HG03025 (cell line): ENCODE measurements at regions not wholly inside any gene's neighbourhood (a gene's known extent, or its start where the extent isn't known, plus 50 kb on each side); places are given as distances from the start of the nearest gene placed in this dataset.

ENCODE experiments used
- ATAC-seq: cut with Tn5 transposase; IDR thresholded peaks from one replicate; pipeline ENCODE4 v1.9.1; 2021; ENCODE audit warnings: mild to moderate bottlenecking, moderate library complexity; ENCODE audit not compliant: unreplicated experiment, low FRiP score

DNA sequence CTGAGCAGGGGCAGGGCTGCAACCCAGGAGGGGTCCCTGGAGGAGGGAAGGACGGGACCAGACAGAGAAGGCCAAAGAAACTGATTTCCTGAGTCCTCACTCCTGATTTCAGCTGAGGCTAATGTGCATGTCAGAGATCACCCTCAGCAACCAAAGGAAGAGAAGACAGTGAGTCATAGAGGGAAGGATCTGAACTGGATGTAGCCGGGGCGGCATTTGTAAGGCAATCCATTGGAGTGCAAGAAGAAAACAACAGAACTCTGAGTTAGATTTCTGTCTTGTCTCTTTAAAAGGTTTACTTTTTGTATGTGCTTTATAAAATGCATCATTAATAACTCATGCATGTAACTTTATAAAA lies 105.3 kb upstream of the AGBL1 start:
- no peak for ATAC-seq

DNA sequence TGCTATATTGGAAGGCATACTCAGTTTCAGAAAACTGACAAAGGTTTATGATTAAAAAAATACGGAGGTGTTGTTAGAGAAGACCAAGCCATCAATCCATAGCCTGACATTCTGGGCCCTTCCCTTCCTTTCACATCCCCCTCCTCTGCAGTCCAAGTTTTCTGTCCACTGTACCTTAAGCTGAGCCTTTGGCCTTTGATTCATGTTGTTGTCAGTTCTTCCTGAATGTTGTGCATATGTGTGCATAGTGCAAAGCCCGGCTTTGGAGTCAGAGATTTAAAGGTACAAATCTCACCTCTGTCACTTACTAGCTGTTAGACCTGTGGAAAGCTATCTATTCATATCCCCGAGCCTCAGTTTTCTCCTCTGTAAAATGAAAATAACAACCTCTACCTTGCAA lies 104.9 kb upstream of the AGBL1 start:
- no peak for ATAC-seq

DNA sequence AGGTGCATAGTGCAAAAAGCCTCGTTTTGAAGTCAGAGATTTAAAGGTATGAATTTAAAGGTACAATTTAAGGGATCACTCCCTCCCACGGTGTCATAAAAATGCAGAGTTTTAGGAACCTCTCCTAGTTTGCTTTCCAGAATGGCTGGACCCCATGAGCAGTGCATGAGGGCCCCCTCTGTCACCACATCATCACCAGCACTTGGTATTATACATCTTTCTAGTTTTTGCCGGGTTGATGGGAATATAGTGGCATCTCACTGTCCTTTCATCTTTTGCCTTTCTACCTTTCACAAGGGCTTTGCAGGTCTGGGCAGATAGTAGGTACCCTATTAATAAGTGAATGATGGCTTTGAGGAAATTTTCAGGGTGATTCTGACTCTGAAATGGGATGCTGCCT lies 103.6 kb upstream of the AGBL1 start:
- no peak for ATAC-seq

DNA sequence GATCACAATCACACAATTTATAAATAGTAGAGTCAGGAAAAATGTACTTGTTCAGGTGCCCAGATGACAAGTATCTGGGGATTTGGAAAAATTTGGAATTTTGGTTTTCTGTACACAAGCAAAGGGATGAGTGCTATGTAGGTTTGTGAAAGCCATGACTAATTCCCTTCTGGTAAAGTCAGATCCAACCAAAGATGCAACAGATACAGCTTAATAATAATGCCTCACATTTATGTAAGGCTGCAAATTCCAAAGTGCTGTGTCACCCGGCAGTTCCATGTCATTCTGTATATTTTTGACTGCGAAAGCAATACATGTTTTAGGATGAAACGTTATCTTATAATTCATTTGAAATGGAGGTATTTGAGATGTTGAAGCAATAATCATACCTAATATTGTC lies 102.7 kb upstream of the AGBL1 start:
- no peak for ATAC-seq

DNA sequence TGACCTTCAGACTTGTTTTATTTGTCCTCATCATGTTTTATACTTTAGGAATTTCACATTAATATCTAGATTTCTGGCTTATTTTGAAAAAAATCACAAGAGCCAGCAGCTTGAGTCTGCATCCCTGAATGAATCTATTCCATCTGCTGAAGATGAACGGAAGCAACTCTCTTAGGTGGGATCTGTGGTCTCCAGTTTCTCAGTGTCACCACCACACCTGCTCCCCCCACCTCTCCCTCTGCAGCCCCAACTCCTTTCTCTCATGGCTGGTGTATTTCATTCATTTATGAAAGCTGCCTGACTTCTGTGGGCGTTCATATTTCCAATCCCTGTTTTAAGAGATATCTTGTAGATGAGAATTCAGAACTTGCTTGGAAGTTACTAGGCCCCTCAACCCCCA lies 102.1 kb upstream of the AGBL1 start:
- no peak for ATAC-seq

DNA sequence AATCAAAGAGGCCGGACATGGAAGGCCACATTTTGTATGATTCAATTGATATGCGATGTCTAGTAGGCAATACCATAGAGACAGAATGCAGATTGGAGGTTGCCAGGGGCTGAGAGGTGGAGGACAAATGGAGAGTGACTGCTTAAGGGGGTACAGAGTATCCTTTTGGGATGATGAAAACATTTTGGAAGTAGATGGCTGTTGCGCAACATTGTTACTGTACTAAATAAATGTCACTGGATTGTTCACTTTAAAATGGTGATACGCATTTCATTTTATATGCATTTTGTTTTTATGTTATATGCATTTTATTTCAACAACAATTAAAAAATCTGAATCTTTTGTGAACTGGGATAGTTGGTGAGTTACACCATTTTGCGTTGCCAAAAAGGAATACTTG lies 99.7 kb upstream of the AGBL1 start:
- ATAC-seq: no peak

DNA sequence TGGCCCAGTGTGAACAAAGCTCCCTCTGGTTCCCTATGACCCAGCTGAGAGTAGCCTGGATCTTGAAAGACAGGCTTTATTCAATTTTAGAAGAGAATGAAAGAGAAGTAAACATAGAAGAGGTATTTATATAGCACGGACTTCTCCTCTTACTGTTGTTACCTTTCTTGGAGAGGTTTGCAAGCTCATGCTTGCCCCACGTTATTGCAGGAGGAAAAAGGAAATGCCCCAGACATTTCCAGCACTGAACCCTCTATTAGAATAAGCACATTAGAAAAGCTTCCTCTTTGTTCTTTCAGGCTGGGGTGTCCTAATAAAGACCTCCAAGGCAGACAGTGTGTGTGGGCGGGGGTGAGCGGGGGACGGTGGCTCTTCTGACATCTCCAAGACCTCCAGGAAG lies 98.7 kb upstream of the AGBL1 start:
- no peak for ATAC-seq

DNA sequence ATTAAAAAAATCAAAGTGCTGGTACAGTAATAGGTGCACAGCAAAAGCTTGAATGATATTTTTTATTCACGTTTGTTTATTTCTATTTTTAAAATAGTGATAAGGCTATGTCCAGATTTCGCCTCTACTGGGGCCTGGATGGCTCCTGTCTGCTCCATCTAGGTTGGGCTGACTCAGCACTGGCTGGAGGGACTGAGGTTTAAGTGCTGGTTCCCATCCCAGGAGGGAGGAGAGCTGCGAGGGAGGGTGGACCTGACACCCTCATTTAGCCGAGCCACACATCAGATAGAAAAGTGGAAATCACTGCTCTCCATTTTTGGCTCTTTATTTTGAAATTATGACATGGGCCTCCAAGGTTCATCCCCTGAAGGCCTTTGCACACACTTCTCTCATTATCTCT lies 95.4 kb upstream of the AGBL1 start:
- ATAC-seq: no peak

DNA sequence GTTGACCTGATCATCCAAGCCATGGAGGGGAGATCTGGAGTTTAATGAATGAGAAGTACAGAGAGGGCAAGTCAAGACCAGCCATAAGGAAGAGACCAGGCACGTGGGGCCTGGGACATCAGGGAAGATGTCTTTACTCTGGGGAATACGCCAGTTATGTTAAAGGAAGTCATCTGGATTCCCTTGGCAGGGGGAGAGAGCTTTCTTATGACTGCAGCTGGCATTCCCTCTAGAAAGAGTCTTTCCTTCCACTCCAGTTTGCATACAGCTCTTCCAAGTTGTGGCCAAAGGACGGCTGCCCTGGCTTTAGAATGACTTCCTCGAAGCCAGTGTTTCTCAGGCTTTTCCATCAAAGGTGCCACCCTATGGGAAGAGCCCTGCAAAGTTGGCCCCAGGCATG lies 93.6 kb upstream of the AGBL1 start:
- ATAC-seq: no peak

DNA sequence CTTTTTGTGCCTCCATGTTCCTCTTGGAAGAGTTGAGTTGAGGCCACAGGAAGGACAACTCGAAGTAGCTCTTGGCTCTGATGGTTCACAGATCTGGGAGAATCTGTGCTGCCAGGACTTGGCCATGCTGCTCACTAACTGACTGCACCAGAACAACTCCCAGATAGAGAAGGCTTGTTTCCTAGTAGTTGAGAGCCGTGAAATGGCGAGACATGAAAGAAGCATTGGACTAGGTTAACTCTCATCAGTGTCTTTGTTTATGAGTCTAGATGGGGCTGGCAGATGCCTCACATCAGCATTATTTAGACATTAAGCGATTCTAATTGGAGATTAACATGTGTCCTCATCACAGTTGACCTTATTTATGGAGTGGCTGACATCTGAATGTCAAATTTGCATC lies 92.9 kb upstream of the AGBL1 start:
- ATAC-seq: no peak

DNA sequence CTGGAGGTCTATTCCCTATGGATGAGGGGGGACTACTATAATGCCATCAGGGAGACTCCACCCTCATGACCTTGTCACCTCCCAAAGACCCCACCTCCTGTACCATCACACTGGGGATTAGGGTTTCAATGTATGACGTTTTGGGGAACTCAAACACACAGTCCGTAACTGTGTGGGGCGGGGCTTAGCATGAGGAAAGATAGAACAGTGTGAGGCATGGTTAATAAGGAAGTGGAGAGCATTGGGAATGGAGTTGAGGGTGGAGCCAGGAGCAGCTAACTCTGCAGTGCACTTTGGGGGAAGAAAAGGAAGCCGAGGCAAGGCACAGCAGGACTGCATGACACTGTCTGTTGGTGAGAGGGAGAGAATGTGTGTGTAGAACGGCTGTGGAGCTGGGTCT lies 90.9 kb upstream of the AGBL1 start:
- ATAC-seq: no peak

DNA sequence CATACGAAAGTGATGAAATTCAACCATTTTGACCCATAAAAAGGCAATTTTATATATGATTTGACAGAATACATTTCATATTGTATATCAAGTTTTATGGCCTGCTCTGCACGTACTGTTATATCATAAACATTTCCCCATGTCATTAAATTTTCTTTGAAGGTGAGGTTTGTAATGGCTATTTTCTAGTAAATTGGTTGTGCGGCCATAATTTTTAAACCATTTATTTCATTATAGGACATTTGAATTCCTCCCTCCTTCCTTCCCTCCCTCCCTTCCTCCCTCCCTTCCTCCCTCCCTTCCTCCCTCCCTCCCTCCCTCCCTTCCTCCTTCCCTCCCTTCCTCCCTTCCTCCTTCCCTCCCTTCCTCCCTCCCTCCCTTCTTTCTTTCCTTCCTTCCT lies 87.4 kb upstream of the AGBL1 start:
- no peak for ATAC-seq

DNA sequence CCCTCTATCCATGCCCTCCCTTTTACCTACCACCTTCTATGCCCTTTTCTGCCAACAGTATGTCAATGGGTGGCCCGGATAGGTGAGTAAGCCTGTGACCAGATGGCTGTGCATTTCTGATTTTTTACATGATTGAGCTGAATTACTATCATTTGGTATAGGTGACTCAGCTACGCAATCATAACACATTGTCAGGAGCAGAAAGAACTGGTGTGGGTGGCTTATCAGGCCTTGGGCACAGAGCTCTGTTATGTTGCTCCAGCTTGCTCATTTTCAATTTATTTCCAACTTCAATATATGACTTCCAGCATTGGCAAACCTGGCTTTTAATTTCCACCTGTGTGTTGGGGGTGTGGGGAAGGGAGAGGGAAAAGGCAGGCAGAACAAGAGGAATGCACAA lies 86.6 kb upstream of the AGBL1 start:
- no peak for ATAC-seq

DNA sequence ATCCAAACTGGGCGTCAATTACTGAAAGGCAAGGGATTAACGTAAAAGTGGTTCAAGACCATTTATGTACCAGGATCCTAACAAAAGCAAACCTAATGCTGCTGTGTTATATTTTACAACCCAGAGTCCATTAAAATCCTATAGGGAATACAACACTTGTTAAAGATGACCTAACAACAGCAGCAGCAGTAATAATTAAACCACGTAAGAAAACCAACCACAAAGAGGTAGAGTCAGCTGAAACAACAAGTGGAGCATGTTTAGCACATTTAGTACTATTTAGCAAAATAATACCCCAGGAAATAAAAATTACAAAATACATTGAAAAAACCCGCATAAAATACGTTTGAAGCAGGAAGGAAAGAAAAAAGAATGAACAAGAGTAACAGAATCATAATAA lies 82.1 kb upstream of the AGBL1 start:
- ATAC-seq: no peak

DNA sequence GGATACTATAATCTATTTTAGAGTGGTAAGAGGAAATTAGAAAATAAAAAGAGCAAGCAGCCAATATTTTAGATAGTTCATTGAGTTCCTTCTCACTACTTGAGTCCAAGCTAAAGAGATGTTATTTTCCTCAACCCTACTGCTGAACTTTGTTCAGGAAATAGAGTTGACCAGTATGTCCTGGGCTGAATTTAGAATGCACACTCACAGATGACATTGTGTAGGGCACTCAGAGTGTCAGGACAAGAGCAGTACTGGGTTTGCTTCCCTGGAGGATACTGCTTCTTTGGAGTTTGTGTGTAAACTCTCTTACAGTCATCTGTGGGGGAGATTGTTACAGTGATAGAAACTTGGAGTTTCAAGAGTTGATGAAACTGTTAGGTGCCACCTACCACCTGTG lies 80.0 kb upstream of the AGBL1 start:
- no peak for ATAC-seq

DNA sequence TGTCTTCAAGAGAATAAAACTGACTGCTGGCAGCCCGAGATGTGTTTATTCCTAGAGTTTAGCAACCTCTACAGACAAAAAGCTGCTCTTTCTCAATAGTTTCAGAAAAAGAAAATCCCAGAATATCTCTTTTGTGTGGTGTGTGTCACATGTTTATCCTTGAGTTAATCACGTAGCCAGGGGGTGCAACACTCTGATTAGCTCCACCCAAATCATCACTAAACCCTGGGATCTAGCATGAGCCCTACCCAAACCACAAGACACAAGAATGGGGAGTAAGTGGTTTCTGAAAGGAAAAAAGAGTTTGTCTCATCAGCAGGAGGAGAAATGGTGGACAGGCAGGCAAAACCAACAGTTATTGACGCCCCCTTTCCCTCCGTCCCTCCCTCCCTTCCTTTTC lies 78.5 kb upstream of the AGBL1 start:
- no peak for ATAC-seq

DNA sequence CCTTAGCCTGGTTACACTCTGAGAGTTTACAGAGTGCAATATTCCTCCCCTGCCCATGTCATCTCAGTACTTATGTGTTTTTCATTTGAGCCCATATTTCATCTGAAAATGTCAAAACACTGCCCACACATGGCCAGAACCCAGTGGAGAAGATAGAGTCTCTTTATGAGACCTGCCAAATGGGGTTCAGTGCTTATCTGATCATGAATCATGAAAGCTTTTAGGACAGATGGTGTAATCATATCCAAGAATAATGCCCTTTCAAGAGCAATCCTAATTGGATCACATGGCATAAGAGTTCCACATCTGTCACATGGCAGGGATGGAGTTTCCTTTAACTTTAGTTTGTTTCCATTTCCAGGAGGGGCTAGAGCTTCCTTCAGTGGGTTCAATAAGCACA lies 77.2 kb upstream of the AGBL1 start:
- ATAC-seq: no peak

DNA sequence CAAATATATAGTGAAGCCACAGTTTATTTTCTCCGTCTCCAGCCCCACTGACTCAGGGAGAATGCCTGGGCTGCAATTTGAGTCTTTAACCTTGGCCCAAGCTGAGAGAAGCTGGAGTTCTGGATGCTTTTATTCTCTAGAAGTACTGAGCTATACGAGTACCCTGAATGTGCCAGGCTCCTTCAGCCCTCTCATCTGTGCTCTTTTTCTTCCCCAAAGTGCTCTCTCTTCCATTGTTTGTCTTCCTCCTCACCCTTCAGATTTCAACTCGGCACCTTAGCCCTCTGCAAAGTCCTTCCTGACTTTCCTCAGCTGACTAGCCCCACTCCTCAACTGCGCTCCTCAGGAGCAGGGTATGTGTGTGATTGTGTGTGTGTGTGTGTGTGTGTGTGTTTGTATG lies 75.6 kb upstream of the AGBL1 start:
- no peak for ATAC-seq

DNA sequence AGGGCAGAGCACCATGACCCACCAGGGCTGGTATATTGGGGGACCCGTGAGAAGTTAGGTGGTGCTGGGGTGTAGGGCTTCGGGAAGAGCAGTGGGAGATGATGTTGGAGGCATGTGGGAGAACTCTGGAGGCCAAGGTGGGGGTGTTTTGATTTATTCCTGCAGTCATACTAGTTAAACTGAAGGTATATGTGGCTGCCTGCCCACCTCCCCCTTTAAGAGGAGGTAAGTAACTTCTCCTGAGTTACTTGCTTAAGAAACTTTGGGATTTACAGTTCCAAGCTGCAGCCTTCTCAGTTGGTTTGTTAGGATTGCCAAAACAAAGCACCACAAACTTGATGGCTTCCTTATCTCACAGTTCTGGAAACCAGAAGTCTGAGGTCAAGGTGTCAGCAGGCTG lies 73.1 kb upstream of the AGBL1 start:
- no peak for ATAC-seq

DNA sequence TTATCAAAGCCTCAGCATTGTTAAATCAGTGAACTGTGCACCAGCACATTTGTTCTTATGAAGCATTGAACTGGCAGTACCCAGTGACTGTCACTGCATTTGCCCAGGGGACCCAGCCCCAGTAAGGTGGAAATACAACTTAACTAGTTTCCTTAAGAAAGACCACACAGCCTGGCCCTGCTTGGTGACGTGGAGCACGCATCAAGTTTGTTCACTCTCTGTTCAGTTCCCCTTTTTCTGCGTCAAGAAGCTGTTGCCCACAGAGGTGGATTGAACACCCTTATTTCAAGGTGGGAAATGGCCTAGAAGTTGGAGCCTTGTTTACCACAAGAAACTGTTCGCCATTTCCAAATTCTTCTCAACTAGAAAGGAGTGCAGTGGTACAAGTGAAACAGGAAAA lies 69.9 kb upstream of the AGBL1 start:
- ATAC-seq: no peak

DNA sequence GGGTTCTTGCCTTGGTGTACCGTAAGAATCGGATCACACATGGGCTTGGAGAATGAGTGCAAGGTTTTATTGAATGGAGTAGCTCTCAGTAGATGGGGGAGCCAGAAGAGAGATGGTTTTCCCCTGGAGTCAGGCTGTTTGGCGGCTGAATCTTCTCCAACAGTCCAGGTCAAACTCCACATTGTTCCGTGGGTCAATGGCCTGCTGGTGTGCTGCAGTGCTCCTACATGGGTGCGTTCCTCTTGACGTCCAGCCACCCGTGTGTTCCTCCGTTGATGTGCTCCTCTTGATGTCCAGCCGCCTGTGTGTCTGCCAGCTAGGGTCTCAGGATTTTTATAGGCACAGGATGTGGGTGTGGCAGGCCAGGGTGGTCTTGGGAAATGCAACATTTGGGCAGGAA lies 69.3 kb upstream of the AGBL1 start:
- no peak for ATAC-seq

DNA sequence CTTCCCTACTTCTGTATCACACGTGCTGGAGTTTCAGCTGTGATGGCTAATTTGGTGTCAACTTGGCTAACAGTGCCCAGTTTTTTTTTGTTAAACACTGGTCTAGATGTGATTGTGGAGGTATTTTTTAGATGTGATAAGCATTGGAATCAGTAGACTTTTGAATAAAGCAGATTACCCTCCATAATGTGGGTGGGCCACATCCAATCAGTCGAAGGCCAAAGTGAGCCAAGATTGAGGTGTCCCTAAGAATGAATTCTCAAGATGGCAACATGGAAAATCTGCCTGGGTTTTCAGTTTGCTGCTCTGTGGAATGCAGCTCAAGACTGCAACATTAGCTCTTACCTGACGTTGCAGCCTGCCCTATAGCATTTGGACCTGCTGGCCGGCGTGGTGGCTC lies 68.8 kb upstream of the AGBL1 start:
- no peak for ATAC-seq

DNA sequence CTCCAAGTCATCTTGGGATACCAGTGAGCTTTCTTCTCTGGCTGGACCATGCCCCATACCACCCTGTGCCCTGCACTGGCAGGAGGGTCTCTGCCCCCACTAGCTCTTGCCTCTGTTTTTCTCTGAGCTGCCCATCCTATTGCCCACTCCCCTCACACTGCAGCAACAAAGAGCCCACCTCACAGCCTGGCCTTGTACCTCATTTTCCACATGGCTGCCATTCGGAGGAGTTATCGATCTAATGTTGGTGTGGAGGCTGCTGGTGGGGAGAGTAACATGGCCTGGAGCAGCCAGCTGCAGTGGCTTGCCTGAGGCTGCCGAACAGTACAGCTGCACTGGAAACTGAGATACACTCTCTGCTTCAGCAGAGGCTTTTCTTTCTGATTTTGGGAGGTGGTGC lies 65.7 kb upstream of the AGBL1 start:
- ATAC-seq: no peak

DNA sequence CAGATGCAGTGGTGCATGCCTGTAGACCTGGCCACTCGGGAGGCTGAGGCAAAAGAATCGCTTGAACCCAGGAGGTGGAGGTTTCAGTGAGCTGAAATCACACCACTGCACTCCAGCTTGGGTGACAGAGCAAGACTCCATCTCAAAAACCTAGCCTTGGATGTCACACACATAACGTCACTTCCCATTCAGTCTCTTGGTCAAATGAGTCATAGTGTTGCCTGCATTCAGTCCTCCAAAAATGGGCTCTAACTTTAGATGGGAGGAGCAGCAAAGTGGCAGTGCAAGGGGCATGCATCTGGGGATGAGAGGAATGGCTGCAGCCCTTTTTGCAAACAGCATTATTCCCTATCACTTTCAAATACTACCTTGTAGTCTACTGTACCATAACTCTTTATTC lies 62.9 kb upstream of the AGBL1 start:
- no peak for ATAC-seq
